ENCODE measurements at regions not wholly inside any gene's neighbourhood (a gene's known extent, or its start where the extent isn't known, plus 50 kb on each side); places are given as distances from the start of the nearest gene placed in this dataset.

GRCh38 chr16:55232822-55233221, 91.2 kb upstream of the IRX6 start:
- no peak for TF ChIP-seq CTCF (IDR thresholded peaks at IDR 0.05; ENCODE audit: low read depth, low read length)

GRCh38 chr16:55233464-55233863, 90.5 kb upstream of the IRX6 start:
- no peak for DNase-seq (ENCODE audit: low read depth, low spot score)
- no peak overlapping the region for H3K4me3 ChIP-seq (ENCODE audit: low read depth, low read length)
- in situ Hi-C loops (cut with HindIII; ENCODE audit: low sequenced_read_pairs) = no loop called here
- TF ChIP-seq CTCF (IDR thresholded peaks at IDR 0.05; ENCODE audit: low read depth, low read length) = no peak

More at GRCh38 chr16:55232822-55233221, 91.2 kb upstream of the IRX6 start:
- DNase-seq (ENCODE audit: low read depth, low spot score) = no peak
- in situ Hi-C loops (cut with HindIII; ENCODE audit: low sequenced_read_pairs) = no loop called here
- no peak overlapping the region for H3K4me3 ChIP-seq (ENCODE audit: low read depth, low read length)

GRCh38 chr16:55236655-55237054, 87.3 kb upstream of the IRX6 start:
- no peak for DNase-seq (ENCODE audit: low read depth, low spot score)
- no peak overlapping the region for H3K4me3 ChIP-seq (ENCODE audit: low read depth, low read length)

GRCh38 chr16:55239723-55240122, 84.3 kb upstream of the IRX6 start:
- no peak for TF ChIP-seq CTCF (IDR thresholded peaks at IDR 0.05; ENCODE audit: low read depth, low read length)
- no peak overlapping the region for H3K4me3 ChIP-seq (ENCODE audit: low read depth, low read length)
- DNase-seq (ENCODE audit: low read depth, low spot score) = no peak
- in situ Hi-C loops (cut with HindIII; ENCODE audit: low sequenced_read_pairs) = no loop called here

More at GRCh38 chr16:55236655-55237054, 87.3 kb upstream of the IRX6 start:
- in situ Hi-C loops (cut with HindIII; ENCODE audit: low sequenced_read_pairs) = no loop called here
- TF ChIP-seq CTCF (IDR thresholded peaks at IDR 0.05; ENCODE audit: low read depth, low read length) = no peak

GRCh38 chr16:55240888-55241287, 83.1 kb upstream of the IRX6 start:
- DNase-seq (ENCODE audit: low read depth, low spot score) = no peak
- no peak overlapping the region for H3K4me3 ChIP-seq (ENCODE audit: low read depth, low read length)
- in situ Hi-C loops (cut with HindIII; ENCODE audit: low sequenced_read_pairs) = no loop called here
- no peak for TF ChIP-seq CTCF (IDR thresholded peaks at IDR 0.05; ENCODE audit: low read depth, low read length)

GRCh38 chr16:55242667-55243066, 81.3 kb upstream of the IRX6 start:
- no peak overlapping the region for H3K4me3 ChIP-seq (ENCODE audit: low read depth, low read length)
- in situ Hi-C loops (cut with HindIII; ENCODE audit: low sequenced_read_pairs) = no loop called here
- no peak for DNase-seq (ENCODE audit: low read depth, low spot score)
- no peak for TF ChIP-seq CTCF (IDR thresholded peaks at IDR 0.05; ENCODE audit: low read depth, low read length)

- no peak overlapping the region for H3K4me3 ChIP-seq (ENCODE audit: low read depth, low read length)
- DNase-seq (ENCODE audit: low read depth, low spot score) = no peak
- TF ChIP-seq CTCF (IDR thresholded peaks at IDR 0.05; ENCODE audit: low read depth, low read length) = no peak
- in situ Hi-C loops (cut with HindIII; ENCODE audit: low sequenced_read_pairs) = no loop called here
Measured at GRCh38 chr16:55248058-55248457, 75.9 kb upstream of the IRX6 start.
